ENCODE measurements at regions not wholly inside any gene's neighbourhood (a gene's known extent, or its start where the extent isn't known, plus 50 kb on each side); places are given as distances from the start of the nearest gene placed in this dataset.

GRCh38 chr2:239566995-239567568 is 166.3 kb upstream of the HDAC4 start:
- H3K4me1 ChIP-seq (ENCODE audit: insufficient read depth, low read length) = no peaks in the 10 kb centered on the region
- H3K9me3 Mint-ChIP-seq = no peaks in the 10 kb centered on the region
- H3K4me3 Mint-ChIP-seq = no peak overlapping the region
- DNase-seq = no peak
- H3K36me3 ChIP-seq (ENCODE audit: insufficient read depth, low read length) = no peaks in the 10 kb centered on the region
- peaks cover 0 to 4% (median 3%) of the 10 kb centered on the region in 3 donors for H3K4me1 Mint-ChIP-seq
- H3K36me3 Mint-ChIP-seq = no peaks in the 10 kb centered on the region
- no peak overlapping the region for H3K27ac Mint-ChIP-seq
- ChIA-PET CTCF (no interaction called here), POLR2A (no interaction called here)
- H3K27me3 Mint-ChIP-seq = peaks cover 13% of the 10 kb centered on the region in 2 donors
- H3K4me3 ChIP-seq (ENCODE audit: low read length) = no peak overlapping the region
- no peaks in the 10 kb centered on the region for H3K9me3 ChIP-seq (ENCODE audit: low read length)
- no peak overlapping the region for H3K27ac ChIP-seq (ENCODE audit: low read depth, low read length)
- no peaks in the 10 kb centered on the region for H3K27me3 ChIP-seq (ENCODE audit: insufficient read depth, low read length, poor library complexity, severe bottlenecking)

- no peak for DNase-seq
- no peak overlapping the region for H3K27ac ChIP-seq (ENCODE audit: low read depth, low read length)
- POLR2A ChIA-PET = no interaction called here
- H3K27me3 ChIP-seq (ENCODE audit: insufficient read depth, low read length, poor library complexity, severe bottlenecking) = no peaks in the 10 kb centered on the region
- CTCF ChIA-PET = no interaction called here
- no peaks in the 10 kb centered on the region for H3K36me3 ChIP-seq (ENCODE audit: insufficient read depth, low read length)
- no peaks in the 10 kb centered on the region for H3K4me1 ChIP-seq (ENCODE audit: insufficient read depth, low read length)
- no peak overlapping the region for H3K4me3 ChIP-seq (ENCODE audit: low read length)
- Mint-ChIP-seq H3K36me3 (no peaks in the 10 kb centered on the region), H3K27ac (no peak overlapping the region), H3K9me3 (no peaks in the 10 kb centered on the region), H3K4me3 (no peak overlapping the region), H3K4me1 (peaks cover 0 to 4% (median 3%) of the 10 kb centered on the region in 3 donors), H3K27me3 (peaks cover 13 to 18% of the 10 kb centered on the region in 2 donors)
- H3K9me3 ChIP-seq (ENCODE audit: low read length) = no peaks in the 10 kb centered on the region
Observed at GRCh38 chr2:239566162-239566994, 165.6 kb upstream of the HDAC4 start.

GRCh38 chr2:239564587-239564986 is 163.8 kb upstream of the HDAC4 start:
- peaks cover 0 to under 1% (median 0%) of the 10 kb centered on the region in 3 donors for H3K4me1 Mint-ChIP-seq
- ChIA-PET CTCF (no interaction called here), POLR2A (no interaction called here)
- H3K4me3 Mint-ChIP-seq = no peak overlapping the region
- no peaks in the 10 kb centered on the region for H3K27me3 ChIP-seq (ENCODE audit: insufficient read depth, low read length, poor library complexity, severe bottlenecking)
- H3K27ac Mint-ChIP-seq = no peak overlapping the region
- no peak for DNase-seq
- H3K4me1 ChIP-seq (ENCODE audit: insufficient read depth, low read length) = no peaks in the 10 kb centered on the region
- no peaks in the 10 kb centered on the region for H3K9me3 ChIP-seq (ENCODE audit: low read length)
- H3K9me3 Mint-ChIP-seq = no peaks in the 10 kb centered on the region
- no peaks in the 10 kb centered on the region for H3K36me3 Mint-ChIP-seq
- peaks cover 4 to 29% of the 10 kb centered on the region in 2 donors for H3K27me3 Mint-ChIP-seq
- no peak overlapping the region for H3K27ac ChIP-seq (ENCODE audit: low read depth, low read length)
- H3K36me3 ChIP-seq (ENCODE audit: insufficient read depth, low read length) = no peaks in the 10 kb centered on the region
- H3K4me3 ChIP-seq (ENCODE audit: low read length) = no peak overlapping the region

DNA sequence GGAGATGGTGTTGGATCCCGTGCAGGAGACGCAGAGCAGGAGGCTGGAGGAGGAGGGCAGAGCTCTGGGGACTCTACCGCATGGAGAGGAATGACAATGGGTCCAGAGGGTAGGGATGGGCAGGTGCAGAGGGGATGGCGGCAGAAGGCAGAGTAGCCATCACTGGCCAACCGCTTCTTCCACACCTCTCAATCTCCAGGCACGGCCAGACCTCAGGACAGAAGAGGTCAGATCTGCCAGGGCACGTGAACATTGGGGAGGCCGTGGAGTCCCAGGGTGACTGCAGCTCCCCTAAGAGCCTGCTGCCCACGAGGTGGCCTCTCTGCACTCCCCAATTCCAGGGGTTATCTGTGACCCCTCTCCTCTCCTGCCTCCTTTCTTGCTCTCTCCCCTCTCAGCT is 162.7 kb upstream of the HDAC4 start:
- H3K4me3 Mint-ChIP-seq = no peak overlapping the region
- peaks cover 4 to 33% of the 10 kb centered on the region in 2 donors for H3K27me3 Mint-ChIP-seq
- CTCF ChIA-PET = no interaction called here
- DNase-seq = no peak
- no peaks in the 10 kb centered on the region for H3K4me1 ChIP-seq (ENCODE audit: insufficient read depth, low read length)
- no peaks in the 10 kb centered on the region for H3K36me3 ChIP-seq (ENCODE audit: insufficient read depth, low read length)
- H3K27ac ChIP-seq (ENCODE audit: low read depth, low read length) = no peak overlapping the region
- no peaks in the 10 kb centered on the region for H3K9me3 ChIP-seq (ENCODE audit: low read length)
- H3K27ac Mint-ChIP-seq = no peak overlapping the region
- POLR2A ChIA-PET = no interaction called here
- H3K9me3 Mint-ChIP-seq = no peaks in the 10 kb centered on the region
- H3K36me3 Mint-ChIP-seq = no peaks in the 10 kb centered on the region
- no peaks in the 10 kb centered on the region for H3K27me3 ChIP-seq (ENCODE audit: insufficient read depth, low read length, poor library complexity, severe bottlenecking)
- H3K4me3 ChIP-seq (ENCODE audit: low read length) = no peak overlapping the region
- no peaks in the 10 kb centered on the region for H3K4me1 Mint-ChIP-seq

DNA sequence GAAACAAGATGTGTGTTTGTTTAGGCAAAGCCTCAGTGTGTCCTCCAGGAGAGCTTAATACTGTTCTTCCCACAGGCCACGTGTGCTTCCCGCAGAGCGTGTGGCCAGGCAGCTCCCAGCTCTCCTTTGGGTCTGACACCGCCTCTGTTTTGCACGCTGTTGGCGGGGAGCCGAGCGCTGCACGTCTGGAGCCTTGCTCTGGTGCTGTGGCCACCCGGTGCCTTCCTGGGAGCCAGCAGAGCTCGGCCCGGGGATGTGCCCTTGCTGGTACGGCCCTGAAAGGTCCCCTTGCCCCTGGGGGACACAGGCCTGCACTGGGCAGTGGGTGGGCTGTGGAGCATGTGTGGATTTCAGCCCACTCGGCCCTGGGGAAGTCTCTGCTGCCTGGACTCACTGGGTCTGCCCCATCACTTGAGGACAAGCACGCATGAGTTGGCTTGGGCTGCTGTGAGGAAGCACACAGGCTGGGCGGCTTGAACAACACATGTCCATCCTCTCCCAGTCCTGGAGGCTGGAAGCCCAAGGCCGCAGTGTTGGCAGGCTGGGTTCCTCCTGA is 160.7 kb upstream of the HDAC4 start:
- Mint-ChIP-seq H3K4me1 (no peaks in the 10 kb centered on the region), H3K36me3 (no peaks in the 10 kb centered on the region), H3K27me3 (peaks cover 5 to 39% of the 10 kb centered on the region in 2 donors), H3K9me3 (no peaks in the 10 kb centered on the region), H3K27ac (no peak overlapping the region), H3K4me3 (no peak overlapping the region)
- Histone ChIP-seq H3K4me3 (ENCODE audit: low read length) (no peak overlapping the region), H3K36me3 (ENCODE audit: insufficient read depth, low read length) (no peaks in the 10 kb centered on the region), H3K4me1 (ENCODE audit: insufficient read depth, low read length) (no peaks in the 10 kb centered on the region), H3K27ac (ENCODE audit: low read depth, low read length) (no peak overlapping the region), H3K27me3 (ENCODE audit: insufficient read depth, low read length, poor library complexity, severe bottlenecking) (no peaks in the 10 kb centered on the region), H3K9me3 (ENCODE audit: low read length) (no peaks in the 10 kb centered on the region)
- ChIA-PET POLR2A (no interaction called here), CTCF (no interaction called here)
- no peak for DNase-seq

DNA sequence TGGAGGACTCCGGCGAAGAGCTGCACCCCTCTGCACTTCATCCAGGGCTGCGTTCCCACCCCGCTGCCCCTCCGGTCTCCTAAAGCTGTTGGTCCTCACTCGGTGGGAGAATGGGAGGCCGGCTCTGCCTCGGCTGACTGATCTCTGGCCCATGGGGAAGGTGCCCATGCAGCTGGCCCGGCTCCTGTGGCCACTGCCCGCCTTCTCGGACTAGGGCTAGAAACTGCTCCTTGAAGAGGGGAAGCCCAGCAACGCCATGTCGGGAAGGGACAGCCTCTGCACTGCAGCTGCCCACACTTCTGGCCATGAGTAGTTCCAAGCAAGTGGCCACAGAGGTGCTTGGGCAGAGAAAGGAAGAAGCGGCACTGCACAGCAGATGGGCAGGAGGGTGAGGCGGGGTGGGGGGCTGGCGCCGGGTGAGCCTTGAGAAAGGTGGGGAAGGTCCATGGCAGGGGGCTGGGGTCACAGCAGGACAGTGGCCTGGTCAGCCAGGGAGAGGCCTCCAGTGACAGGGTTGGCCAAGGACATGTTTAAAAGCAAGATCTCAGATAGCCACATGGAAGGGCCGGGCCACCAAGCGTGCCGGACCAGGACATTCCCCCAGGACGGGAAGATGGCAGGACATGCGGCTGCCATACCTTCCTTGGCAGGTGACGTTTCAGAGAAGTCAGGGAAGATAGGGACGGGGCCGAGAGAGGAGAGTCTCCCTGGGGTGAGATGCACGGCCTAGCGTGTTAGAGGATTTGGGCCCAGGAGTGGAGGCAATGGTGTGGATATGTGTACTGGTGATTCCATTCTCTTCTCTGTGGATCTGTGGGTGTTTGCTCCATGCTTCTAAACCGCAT is 158.8 kb upstream of the HDAC4 start:
- ChIA-PET CTCF (no interaction called here), POLR2A (no interaction called here)
- Mint-ChIP-seq H3K36me3 (no peaks in the 10 kb centered on the region), H3K4me3 (no peak overlapping the region), H3K27ac (no peak overlapping the region), H3K4me1 (peaks cover 0 to 6% (median 0%) of the 10 kb centered on the region in 3 donors), H3K27me3 (peaks cover 8 to 42% of the 10 kb centered on the region in 2 donors), H3K9me3 (no peaks in the 10 kb centered on the region)
- Histone ChIP-seq H3K9me3 (ENCODE audit: low read length) (no peaks in the 10 kb centered on the region), H3K36me3 (ENCODE audit: insufficient read depth, low read length) (no peaks in the 10 kb centered on the region), H3K27me3 (ENCODE audit: insufficient read depth, low read length, poor library complexity, severe bottlenecking) (no peaks in the 10 kb centered on the region), H3K4me1 (ENCODE audit: insufficient read depth, low read length) (no peaks in the 10 kb centered on the region), H3K27ac (ENCODE audit: low read depth, low read length) (no peak overlapping the region), H3K4me3 (ENCODE audit: low read length) (no peak overlapping the region)
- DNase-seq = no peak

DNA sequence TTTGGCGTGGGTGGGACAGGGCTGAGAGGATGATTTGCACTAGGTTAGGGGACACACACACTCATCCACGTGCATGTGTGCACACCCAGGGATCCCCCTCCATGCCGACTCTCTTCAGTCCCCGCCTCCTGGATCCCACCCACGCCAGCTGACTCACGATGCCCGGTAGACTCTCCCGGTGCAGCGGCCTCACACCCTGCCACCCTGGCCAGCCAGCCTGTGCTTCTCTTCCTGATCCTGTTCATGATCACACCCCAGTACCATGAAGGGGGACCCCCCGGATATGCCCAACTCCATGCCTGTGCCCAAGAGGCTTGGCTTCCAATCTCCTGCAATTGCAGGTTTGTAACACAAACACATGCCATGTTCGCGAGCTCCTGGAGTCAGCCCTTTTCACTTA is 157.8 kb upstream of the HDAC4 start:
- POLR2A ChIA-PET = no interaction called here
- Mint-ChIP-seq H3K27me3 (peaks cover 12 to 45% of the 10 kb centered on the region in 2 donors), H3K9me3 (no peaks in the 10 kb centered on the region), H3K4me1 (peaks cover 0 to 10% (median under 1%) of the 10 kb centered on the region in 3 donors), H3K4me3 (no peak overlapping the region), H3K36me3 (no peaks in the 10 kb centered on the region), H3K27ac (no peak overlapping the region)
- Histone ChIP-seq H3K4me3 (ENCODE audit: low read length) (no peak overlapping the region), H3K27me3 (ENCODE audit: insufficient read depth, low read length, poor library complexity, severe bottlenecking) (no peaks in the 10 kb centered on the region), H3K27ac (ENCODE audit: low read depth, low read length) (no peak overlapping the region), H3K4me1 (ENCODE audit: insufficient read depth, low read length) (no peaks in the 10 kb centered on the region), H3K36me3 (ENCODE audit: insufficient read depth, low read length) (no peaks in the 10 kb centered on the region), H3K9me3 (ENCODE audit: low read length) (no peaks in the 10 kb centered on the region)
- no peak for DNase-seq
- CTCF ChIA-PET = no interaction called here

DNA sequence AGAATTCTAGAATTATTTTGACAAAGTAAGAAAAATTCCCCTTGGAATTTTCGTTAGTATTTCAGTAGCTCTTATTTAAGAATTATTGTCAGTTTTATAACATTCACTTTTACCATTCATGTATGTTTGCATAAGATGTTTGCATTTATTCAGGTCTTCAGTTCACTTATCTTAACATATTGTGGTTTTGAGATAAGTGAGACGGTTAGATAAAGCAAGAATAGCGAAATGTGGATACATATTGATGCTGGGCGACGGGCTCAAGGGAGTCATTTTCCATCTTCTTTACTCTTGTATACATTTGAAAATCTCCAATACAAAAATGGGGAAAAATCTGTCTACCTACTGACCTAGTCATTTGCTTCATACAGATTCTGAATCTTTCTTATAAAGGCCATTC is 156.7 kb upstream of the HDAC4 start:
- Histone ChIP-seq H3K9me3 (ENCODE audit: low read length) (no peaks in the 10 kb centered on the region), H3K4me3 (ENCODE audit: low read length) (no peak overlapping the region), H3K27ac (ENCODE audit: low read depth, low read length) (no peak overlapping the region), H3K36me3 (ENCODE audit: insufficient read depth, low read length) (no peaks in the 10 kb centered on the region), H3K27me3 (ENCODE audit: insufficient read depth, low read length, poor library complexity, severe bottlenecking) (no peaks in the 10 kb centered on the region), H3K4me1 (ENCODE audit: insufficient read depth, low read length) (no peaks in the 10 kb centered on the region)
- Mint-ChIP-seq H3K27me3 (peaks cover 8 to 38% of the 10 kb centered on the region in 2 donors), H3K4me3 (no peak overlapping the region), H3K4me1 (peaks cover 4 to 19% (median 5%) of the 10 kb centered on the region in 3 donors), H3K27ac (no peak overlapping the region), H3K9me3 (no peaks in the 10 kb centered on the region), H3K36me3 (no peaks in the 10 kb centered on the region)
- DNase-seq = no peak
- POLR2A ChIA-PET = no interaction called here
- CTCF ChIA-PET = no interaction called here

Data from CD8-positive, alpha-beta memory T cell (primary cell).